GM10248 (cell line): ENCODE measurements at regions not wholly inside any gene's neighbourhood (a gene's known extent, or its start where the extent isn't known, plus 50 kb on each side); places are given as distances from the start of the nearest gene placed in this dataset.
"Not testable (repeated sequence)": the region's sequence is repeated elsewhere in the genome, so short reads cannot be mapped to it uniquely, and the experiment has no call there.

Source experiments
- CTCF ChIA-PET: fragments of 300-600 bp; sonication (Branson Sonifier 250); formaldehyde crosslinking; extraction: SDS; loops from one replicate; lab custom pipeline; 2021; ENCODE audit warnings: antibody characterized with exemption; lab: Yijun Ruan, JAX
- POLR2A ChIA-PET: fragments of 350-650 bp; sonication (Branson Sonifier 250); formaldehyde crosslinking; extraction: SDS; loops from one replicate; lab custom pipeline; 2020; ENCODE audit warnings: antibody characterized with exemption; lab: Yijun Ruan, JAX
- DNase-seq: peaks from one replicate; pipeline ENCODE4 v3.0.0; 2012; ENCODE audit errors: extremely low spot score
- TF ChIP-seq, protein P1 (sequence below): IDR thresholded peaks from 2 replicates; pipeline ENCODE4 v1.5.1; 2012; ENCODE audit warnings: mild to moderate bottlenecking, low read depth; ENCODE audit errors: extremely low read depth, missing control alignments, control extremely low read depth

DNA sequence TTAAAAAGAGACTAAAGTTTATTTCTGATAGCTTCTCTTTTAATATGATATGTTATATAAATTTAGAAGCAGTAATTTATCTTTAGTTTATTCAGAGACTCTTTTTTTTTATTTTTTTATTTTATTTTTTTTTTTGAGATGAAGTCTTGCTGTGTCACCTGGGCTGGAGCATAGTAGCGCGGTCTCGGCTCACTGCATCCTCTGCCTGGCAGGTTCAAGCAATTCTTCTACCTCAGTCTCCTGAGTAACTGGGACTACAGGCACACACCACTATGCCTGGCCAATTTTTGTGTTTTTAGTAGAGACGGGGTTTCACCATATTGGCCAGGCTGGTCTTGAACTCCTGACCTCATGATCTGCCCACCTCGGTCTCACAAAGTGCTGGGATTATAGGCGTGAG, 89.6 kb downstream of the DISP1 start:
- TF ChIP-seq, protein P1, sequence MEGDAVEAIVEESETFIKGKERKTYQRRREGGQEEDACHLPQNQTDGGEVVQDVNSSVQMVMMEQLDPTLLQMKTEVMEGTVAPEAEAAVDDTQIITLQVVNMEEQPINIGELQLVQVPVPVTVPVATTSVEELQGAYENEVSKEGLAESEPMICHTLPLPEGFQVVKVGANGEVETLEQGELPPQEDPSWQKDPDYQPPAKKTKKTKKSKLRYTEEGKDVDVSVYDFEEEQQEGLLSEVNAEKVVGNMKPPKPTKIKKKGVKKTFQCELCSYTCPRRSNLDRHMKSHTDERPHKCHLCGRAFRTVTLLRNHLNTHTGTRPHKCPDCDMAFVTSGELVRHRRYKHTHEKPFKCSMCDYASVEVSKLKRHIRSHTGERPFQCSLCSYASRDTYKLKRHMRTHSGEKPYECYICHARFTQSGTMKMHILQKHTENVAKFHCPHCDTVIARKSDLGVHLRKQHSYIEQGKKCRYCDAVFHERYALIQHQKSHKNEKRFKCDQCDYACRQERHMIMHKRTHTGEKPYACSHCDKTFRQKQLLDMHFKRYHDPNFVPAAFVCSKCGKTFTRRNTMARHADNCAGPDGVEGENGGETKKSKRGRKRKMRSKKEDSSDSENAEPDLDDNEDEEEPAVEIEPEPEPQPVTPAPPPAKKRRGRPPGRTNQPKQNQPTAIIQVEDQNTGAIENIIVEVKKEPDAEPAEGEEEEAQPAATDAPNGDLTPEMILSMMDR: no peak
- ChIA-PET CTCF (interaction anchor here (1.4 kb wide), 1 partner anchor 71 kb away, joined by 3 read pairs; no protein-coding TSS in a partner anchor), POLR2A (no interaction called here)
- no peak for DNase-seq

- TF ChIP-seq, protein P1: no peak
- ChIA-PET POLR2A (no interaction called here), CTCF (no interaction called here)
- no peak for DNase-seq
Observed at GRCh38 chr1:222905151-222905550, 90.3 kb downstream of the DISP1 start.

GRCh38 chr1:222906271-222906739, 91.5 kb downstream of the DISP1 start:
- CTCF ChIA-PET: not testable (repeated sequence)

DNA sequence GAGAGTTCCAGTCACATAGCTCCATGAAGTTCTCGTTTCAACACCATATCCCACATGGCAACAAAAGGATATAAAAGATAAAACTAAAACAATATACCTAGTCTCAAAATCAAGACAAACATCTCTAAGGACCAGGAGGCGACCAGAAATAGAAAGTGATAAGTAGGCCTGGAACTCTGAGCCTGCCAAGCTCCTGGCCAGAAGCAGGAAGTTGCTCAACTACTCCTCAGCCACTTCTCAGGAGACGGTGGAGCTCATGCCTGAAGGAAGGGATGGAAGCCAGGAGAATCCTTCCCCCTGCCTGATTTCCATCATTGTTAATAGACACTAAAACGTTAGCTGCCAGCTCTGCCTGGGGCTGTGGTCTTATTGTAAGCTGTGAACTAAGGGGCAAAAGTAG, 94.7 kb downstream of the DISP1 start:
- ChIA-PET CTCF (no interaction called here), POLR2A (no interaction called here)
- no peak for DNase-seq
- TF ChIP-seq, protein P1: no peak

More at GRCh38 chr1:222906271-222906739, 91.5 kb downstream of the DISP1 start:
- DNase-seq, POLR2A ChIA-PET: not testable (repeated sequence)

DNA sequence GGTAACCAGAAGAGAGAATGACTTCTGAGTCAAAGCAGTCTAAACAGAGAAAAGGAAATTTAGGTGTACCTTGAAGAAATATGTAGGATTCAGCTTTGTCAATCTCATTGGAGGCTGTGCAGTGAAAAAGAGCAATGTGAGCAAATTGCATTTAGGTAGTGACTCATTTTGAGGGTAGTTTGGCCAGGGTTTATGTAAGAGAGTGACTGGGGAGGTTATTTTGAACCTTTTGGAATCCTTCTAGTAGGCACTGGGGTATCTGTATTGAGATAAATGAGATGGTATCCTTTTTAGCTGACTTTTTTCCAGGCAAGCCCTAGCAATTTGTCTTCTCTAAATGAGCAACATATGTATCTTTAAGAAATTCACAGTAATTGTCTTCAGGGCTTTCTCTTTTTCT, 95.9 kb downstream of the DISP1 start:
- POLR2A ChIA-PET: no interaction called here
- CTCF ChIA-PET: interaction anchor here (1.0 to 1.4 kb wide), 2 partner anchors 9 to 11 kb away, joined by 3 read pairs; no protein-coding TSS in a partner anchor
- TF ChIP-seq, protein P1: no peak
- no peak for DNase-seq

- TF ChIP-seq, protein P1: no peak
- DNase-seq: no peak
- ChIA-PET POLR2A (no interaction called here), CTCF (no interaction called here)
Observed at GRCh38 chr1:222911866-222912265, 97.0 kb downstream of the DISP1 start.

GRCh38 chr1:222912730-222913129, 97.9 kb downstream of the DISP1 start:
- CTCF ChIA-PET: no interaction called here
- POLR2A ChIA-PET: no interaction called here
- DNase-seq: no peak
- TF ChIP-seq, protein P1: no peak
